Lung (tissue), 12 donors: ENCODE measurements at regions not wholly inside any gene's neighbourhood (a gene's known extent, or its start where the extent isn't known, plus 50 kb on each side); places are given as distances from the start of the nearest gene placed in this dataset. TPM values are rescaled to one million over a fixed set of nuclear protein-coding genes. Genes with fewer than 3 reads are reported as not detected.

Experiments
- ATAC-seq: fragments of 200-7000 bp; cut with Tn5 transposase; one replicate; pipeline ENCODE4 v1.9.1; 2020; ENCODE audit warnings: moderate number of reproducible peaks; ENCODE audit not compliant: insufficient read depth, low FRiP score
- DNase-seq, 3 donors: peaks; one replicate each; pipeline ENCODE4 v3.0.0-alpha.2; 2013 to 2017
- H3K27ac ChIP-seq, 2 donors: one replicate each; pipeline ENCODE4 v1.5.1; 2013; ENCODE audit warnings: mild to moderate bottlenecking in 2 of 2, moderate library complexity in 2 of 2, control low read depth in 1 of 2, inconsistent platforms in 1 of 2, low read depth in 1 of 2, low read length in 1 of 2
- H3K27me3 ChIP-seq, 3 donors: one replicate each; pipeline ENCODE4 v1.5.1; 2013; ENCODE audit warnings: low read length in 2 of 3; ENCODE audit not compliant: control insufficient read depth in 3 of 3, insufficient read depth in 3 of 3
- H3K36me3 ChIP-seq, 4 donors: one replicate each; pipeline ENCODE4 v1.5.1; 2013; ENCODE audit warnings: low read length in 4 of 4, mild to moderate bottlenecking in 1 of 4, moderate library complexity in 1 of 4; ENCODE audit not compliant: control insufficient read depth in 4 of 4, insufficient read depth in 4 of 4
- H3K4me1 ChIP-seq, 5 donors: one replicate each; pipeline ENCODE4 v1.5.1; 2013; ENCODE audit warnings: low read length in 5 of 5, mild to moderate bottlenecking in 2 of 5, moderate library complexity in 1 of 5; ENCODE audit not compliant: control insufficient read depth in 5 of 5, insufficient read depth in 5 of 5
- H3K4me3 ChIP-seq: one replicate; pipeline ENCODE4 v1.5.1; 2013; ENCODE audit warnings: mild to moderate bottlenecking, control low read depth, moderate library complexity
- H3K9ac ChIP-seq, 2 donors: one replicate each; pipeline ENCODE4 v1.5.1; 2013; ENCODE audit warnings: low read length in 2 of 2, control low read depth in 1 of 2; ENCODE audit not compliant: insufficient read depth in 1 of 2
- H3K9me3 ChIP-seq, 4 donors: one replicate each; pipeline ENCODE4 v1.5.1; 2013; ENCODE audit warnings: low read length in 3 of 4, mild to moderate bottlenecking in 1 of 4, moderate library complexity in 1 of 4; ENCODE audit not compliant: control insufficient read depth in 4 of 4, insufficient read depth in 3 of 4
- CTCF ChIP-seq: IDR thresholded peaks from 2 replicates; pipeline ENCODE4 v1.5.1; 2012; ENCODE audit warnings: mild to moderate bottlenecking; ENCODE audit errors: control extremely low read depth, extremely low read depth
- WGBS, 2 donors: extraction: QIAGEN DNeasy Blood & Tissue Kit; methylation state at CpG; one replicate each; pipeline ENCODE4 v1.1.7; 2013; 5-methylcytosine and 5-hydroxymethylcytosine counted together
- small RNA-seq: library from RNA; depleted of rRNA; stranded (forward); fragments of <200 nt; gene quantifications from one replicate; pipeline ENCODE3, GENCODE V24; 2014; ENCODE audit warnings: low replicate concordance
- donor health status: control.
- donor health status: control.
- donor health status: Bipolar disorder and iron deficiency.
- donor health status: healthy.
- donor health status: DM: yes; HTN: yes; CAD: no.

GRCh38 chr13:61466280-61466679 lies 50.6 kb upstream of the PCDH20 start:
- H3K9me3 ChIP-seq: no peaks in the 10 kb centered on the region
- TF ChIP-seq CTCF: no peak
- no peaks in the 10 kb centered on the region for H3K36me3 ChIP-seq
- H3K27ac ChIP-seq: no peak overlapping the region
- DNase-seq (no peak), ATAC-seq (no peak)
- 49 to 53% methylated on average over 3 of the region's 3 CpGs for WGBS, 2 donors
- H3K4me3 ChIP-seq: no peak overlapping the region
- H3K9ac ChIP-seq: no peak overlapping the region
- H3K27me3 ChIP-seq: no peaks in the 10 kb centered on the region
- no peaks in the 10 kb centered on the region for H3K4me1 ChIP-seq

Small RNAs in the stretch of these regions (small RNA-seq; reads per million reads assigned to genes)
- gene AL353765.1 (not detected), gene AL356102.1 (not detected), gene MIR4704 (not detected), gene MIR548X2 (not detected), gene RNU6-81P (not detected)
